ENCODE measurements at regions not wholly inside any gene's neighbourhood (a gene's known extent, or its start where the extent isn't known, plus 50 kb on each side); places are given as distances from the start of the nearest gene placed in this dataset.

DNA sequence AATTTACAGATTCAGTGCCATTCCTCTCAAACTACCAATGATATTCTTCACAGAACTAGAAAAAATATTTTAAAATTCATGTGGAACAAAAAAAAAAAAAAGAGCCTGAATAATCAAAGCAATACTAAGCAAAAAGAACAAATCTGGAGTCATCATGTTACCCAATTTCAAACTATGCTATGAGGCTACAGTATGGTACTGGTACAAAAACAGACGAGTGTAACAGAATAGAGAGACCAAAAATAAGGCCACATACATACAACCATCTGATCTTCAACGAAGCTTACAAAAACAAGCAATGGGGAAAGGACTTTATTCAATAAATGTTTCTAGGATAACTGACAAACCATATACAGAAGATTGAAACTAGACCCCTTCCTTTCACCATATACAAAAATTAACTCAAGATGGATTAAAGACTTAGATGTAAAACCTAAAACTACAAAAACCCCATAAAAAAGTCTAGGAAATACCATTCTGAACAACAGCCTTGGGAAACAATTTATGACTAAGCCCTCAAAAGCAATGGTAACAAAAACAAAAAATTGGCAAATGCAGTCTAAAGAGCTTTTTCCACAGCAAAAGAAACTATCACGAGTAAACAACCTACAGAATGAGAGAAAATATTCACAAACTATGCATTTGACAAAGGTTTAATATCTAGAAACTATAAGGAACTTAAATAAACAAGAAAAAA, 207.7 kb downstream of the PTN start:
- no peak overlapping the region for H3K4me3 ChIP-seq
- in situ Hi-C loops (cut with MboI; ENCODE audit: low sequenced_read_pairs in 4 of 4): no loop called here
- no peak overlapping the region for H3K27ac ChIP-seq
- no peaks in the 10 kb centered on the region for H3K27me3 ChIP-seq
- H3K4me1 ChIP-seq: no peaks in the 10 kb centered on the region
- H3K9me3 ChIP-seq: no peaks in the 10 kb centered on the region
- H3K36me3 ChIP-seq: no peaks in the 10 kb centered on the region
- DNase-seq (no peak), ATAC-seq (no peak)
- TF ChIP-seq, protein P1, sequence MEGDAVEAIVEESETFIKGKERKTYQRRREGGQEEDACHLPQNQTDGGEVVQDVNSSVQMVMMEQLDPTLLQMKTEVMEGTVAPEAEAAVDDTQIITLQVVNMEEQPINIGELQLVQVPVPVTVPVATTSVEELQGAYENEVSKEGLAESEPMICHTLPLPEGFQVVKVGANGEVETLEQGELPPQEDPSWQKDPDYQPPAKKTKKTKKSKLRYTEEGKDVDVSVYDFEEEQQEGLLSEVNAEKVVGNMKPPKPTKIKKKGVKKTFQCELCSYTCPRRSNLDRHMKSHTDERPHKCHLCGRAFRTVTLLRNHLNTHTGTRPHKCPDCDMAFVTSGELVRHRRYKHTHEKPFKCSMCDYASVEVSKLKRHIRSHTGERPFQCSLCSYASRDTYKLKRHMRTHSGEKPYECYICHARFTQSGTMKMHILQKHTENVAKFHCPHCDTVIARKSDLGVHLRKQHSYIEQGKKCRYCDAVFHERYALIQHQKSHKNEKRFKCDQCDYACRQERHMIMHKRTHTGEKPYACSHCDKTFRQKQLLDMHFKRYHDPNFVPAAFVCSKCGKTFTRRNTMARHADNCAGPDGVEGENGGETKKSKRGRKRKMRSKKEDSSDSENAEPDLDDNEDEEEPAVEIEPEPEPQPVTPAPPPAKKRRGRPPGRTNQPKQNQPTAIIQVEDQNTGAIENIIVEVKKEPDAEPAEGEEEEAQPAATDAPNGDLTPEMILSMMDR (IDR thresholded peaks at IDR 0.05 in 4 of 5, conservative IDR thresholded peaks at IDR 0.05 in 1 of 5): no peak
- no peak for TF ChIP-seq POLR2A (IDR thresholded peaks at IDR 0.05)
- intact Hi-C loops (cut with DNase I; ENCODE audit: low total_unique reads): no loop called here

- H3K4me3 ChIP-seq: no peak overlapping the region
- no peaks in the 10 kb centered on the region for H3K9me3 ChIP-seq
- H3K4me1 ChIP-seq: no peaks in the 10 kb centered on the region
- no peaks in the 10 kb centered on the region for H3K27me3 ChIP-seq
- DNase-seq (no peak), ATAC-seq (no peak)
- in situ Hi-C loops (cut with MboI; ENCODE audit: low sequenced_read_pairs in 4 of 4): no loop called here
- H3K36me3 ChIP-seq: no peaks in the 10 kb centered on the region
- TF ChIP-seq, protein P1 (IDR thresholded peaks at IDR 0.05 in 4 of 5, conservative IDR thresholded peaks at IDR 0.05 in 1 of 5): no peak
- no peak for TF ChIP-seq POLR2A (IDR thresholded peaks at IDR 0.05)
- intact Hi-C loops (cut with DNase I; ENCODE audit: low total_unique reads): no loop called here
- no peak overlapping the region for H3K27ac ChIP-seq
Observed at GRCh38 chr7:137130751-137131158, 212.8 kb downstream of the PTN start.

- Histone ChIP-seq H3K27ac (no peak overlapping the region), H3K27me3 (no peaks in the 10 kb centered on the region), H3K4me1 (no peaks in the 10 kb centered on the region), H3K36me3 (no peaks in the 10 kb centered on the region), H3K9me3 (no peaks in the 10 kb centered on the region), H3K4me3 (no peak overlapping the region)
- in situ Hi-C loops (cut with MboI; ENCODE audit: low sequenced_read_pairs in 4 of 4): no loop called here
- intact Hi-C loops (cut with DNase I; ENCODE audit: low total_unique reads): no loop called here
- ATAC-seq (no peak), DNase-seq (no peak)
- TF ChIP-seq POLR2A (IDR thresholded peaks at IDR 0.05): no peak
- TF ChIP-seq, protein P1 (IDR thresholded peaks at IDR 0.05 in 4 of 5, conservative IDR thresholded peaks at IDR 0.05 in 1 of 5): no peak
Observed at GRCh38 chr7:137129025-137129424, 214.5 kb downstream of the PTN start.

GRCh38 chr7:137127806-137128205, 215.7 kb downstream of the PTN start:
- Histone ChIP-seq H3K36me3 (no peaks in the 10 kb centered on the region), H3K27me3 (no peaks in the 10 kb centered on the region), H3K27ac (no peak overlapping the region), H3K4me3 (no peak overlapping the region), H3K4me1 (no peaks in the 10 kb centered on the region), H3K9me3 (no peaks in the 10 kb centered on the region)
- DNase-seq (no peak), ATAC-seq (no peak)
- TF ChIP-seq, protein P1 (IDR thresholded peaks at IDR 0.05 in 4 of 5, conservative IDR thresholded peaks at IDR 0.05 in 1 of 5): no peak
- TF ChIP-seq POLR2A (IDR thresholded peaks at IDR 0.05): no peak
- in situ Hi-C loops (cut with MboI; ENCODE audit: low sequenced_read_pairs in 4 of 4) (no loop called here), intact Hi-C loops (cut with DNase I; ENCODE audit: low total_unique reads) (no loop called here)

GRCh38 chr7:137127058-137127457, 216.5 kb downstream of the PTN start:
- intact Hi-C loops (cut with DNase I; ENCODE audit: low total_unique reads) (no loop called here), in situ Hi-C loops (cut with MboI; ENCODE audit: low sequenced_read_pairs in 4 of 4) (no loop called here)
- Histone ChIP-seq H3K27ac (no peak overlapping the region), H3K36me3 (no peaks in the 10 kb centered on the region), H3K4me1 (no peaks in the 10 kb centered on the region), H3K9me3 (no peaks in the 10 kb centered on the region), H3K4me3 (no peak overlapping the region), H3K27me3 (no peaks in the 10 kb centered on the region)
- ATAC-seq (no peak), DNase-seq (no peak)
- TF ChIP-seq, protein P1 (IDR thresholded peaks at IDR 0.05 in 4 of 5, conservative IDR thresholded peaks at IDR 0.05 in 1 of 5): no peak
- no peak for TF ChIP-seq POLR2A (IDR thresholded peaks at IDR 0.05)
